GM06990 (cell line): ENCODE measurements at regions not wholly inside any gene's neighbourhood (a gene's known extent, or its start where the extent isn't known, plus 50 kb on each side); places are given as distances from the start of the nearest gene placed in this dataset.

Experiments
- DNase-seq: peaks from one replicate; pipeline ENCODE4 v3.0.0-alpha.2; 2011; ENCODE audit not compliant: insufficient read length; ENCODE audit errors: extremely low read depth
- H3K27me3 ChIP-seq: replicated peaks from 2 replicates; pipeline ENCODE4 v1.6.0; 2011; ENCODE audit warnings: low read length; ENCODE audit not compliant: control insufficient read depth, insufficient read depth
- H3K36me3 ChIP-seq: 2 replicates; pipeline ENCODE4 v1.5.1; 2011; ENCODE audit warnings: low read length; ENCODE audit not compliant: control insufficient read depth, insufficient read depth
- H3K4me3 ChIP-seq: replicated peaks from 2 replicates; pipeline ENCODE4 v1.5.1; 2011; ENCODE audit warnings: low read depth, mild to moderate bottlenecking, control low read depth, low read length
- CTCF ChIP-seq: IDR thresholded peaks from 2 replicates; pipeline ENCODE4 v1.5.1; 2011; ENCODE audit warnings: low read length, control low read depth, mild to moderate bottlenecking, inconsistent platforms; ENCODE audit not compliant: insufficient read depth, poor library complexity, severe bottlenecking

- TF ChIP-seq CTCF = no peak
- H3K36me3 ChIP-seq = no peaks in the 10 kb centered on the region
- no peak for DNase-seq
- no peak overlapping the region for H3K4me3 ChIP-seq
- no peaks in the 10 kb centered on the region for H3K27me3 ChIP-seq
Measured at GRCh38 chr4:170256807-170257206, 167.1 kb upstream of the AADAT start.

- no peak overlapping the region for H3K4me3 ChIP-seq
- no peak for DNase-seq
Measured at GRCh38 chr4:170248576-170248975, 158.8 kb upstream of the AADAT start.

GRCh38 chr4:170248029-170248428 lies 158.3 kb upstream of the AADAT start:
- TF ChIP-seq CTCF = no peak
- DNase-seq = no peak
- no peak overlapping the region for H3K4me3 ChIP-seq
- H3K36me3 ChIP-seq = no peaks in the 10 kb centered on the region
- H3K27me3 ChIP-seq = no peaks in the 10 kb centered on the region

More at GRCh38 chr4:170248576-170248975, 158.8 kb upstream of the AADAT start:
- Histone ChIP-seq H3K36me3 (no peaks in the 10 kb centered on the region), H3K27me3 (no peaks in the 10 kb centered on the region)
- no peak for TF ChIP-seq CTCF

DNA sequence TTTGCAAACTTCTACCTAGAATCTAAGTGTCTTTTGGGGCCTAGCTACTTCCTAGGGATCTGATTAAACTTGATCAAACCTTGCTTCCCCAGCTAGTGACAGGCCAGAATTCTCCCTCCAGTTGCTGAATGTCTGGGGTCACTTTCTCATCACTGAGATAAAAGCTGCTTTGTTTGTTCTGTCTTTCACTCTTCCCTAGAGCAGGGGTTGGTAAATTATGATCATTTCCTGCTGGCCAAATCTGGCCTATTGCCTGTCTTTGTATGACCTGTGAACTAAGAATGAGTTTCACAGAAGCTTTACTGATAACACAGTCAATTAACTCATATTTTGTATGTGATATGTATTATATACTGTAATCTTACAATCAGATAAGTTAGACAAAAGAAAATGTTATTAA lies 157.8 kb upstream of the AADAT start:
- Histone ChIP-seq H3K36me3 (no peaks in the 10 kb centered on the region), H3K27me3 (no peaks in the 10 kb centered on the region), H3K4me3 (no peak overlapping the region)
- DNase-seq = no peak
- no peak for TF ChIP-seq CTCF

GRCh38 chr4:170243662-170244288 lies 154.0 kb upstream of the AADAT start:
- no peak overlapping the region for H3K4me3 ChIP-seq
- no peaks in the 10 kb centered on the region for H3K27me3 ChIP-seq
- no peak for DNase-seq
- no peaks in the 10 kb centered on the region for H3K36me3 ChIP-seq
- no peak for TF ChIP-seq CTCF

DNA sequence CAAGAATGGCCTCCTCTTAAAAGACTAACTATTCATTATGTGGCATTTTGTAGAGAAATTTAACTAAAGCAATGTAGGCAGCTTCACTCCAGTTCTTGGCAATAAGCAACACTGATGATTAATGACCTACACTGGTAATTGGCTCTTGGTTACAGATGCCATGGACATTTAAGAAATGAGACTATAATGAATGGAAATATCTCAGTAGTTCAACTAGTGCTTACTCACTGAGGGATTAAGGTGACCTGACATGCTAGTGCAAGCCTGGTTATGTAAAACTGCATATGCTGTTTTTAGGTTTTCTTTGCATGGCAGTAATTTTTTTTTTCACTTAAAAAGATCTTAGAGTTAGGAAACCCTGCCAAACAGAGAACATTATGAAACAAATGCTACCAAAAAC lies 152.7 kb upstream of the AADAT start:
- Histone ChIP-seq H3K4me3 (no peak overlapping the region), H3K36me3 (no peaks in the 10 kb centered on the region), H3K27me3 (no peaks in the 10 kb centered on the region)
- no peak for TF ChIP-seq CTCF
- DNase-seq = no peak
